VCaP (cell line): ENCODE measurements at regions not wholly inside any gene's neighbourhood (a gene's known extent, or its start where the extent isn't known, plus 50 kb on each side); places are given as distances from the start of the nearest gene placed in this dataset.

Experiments
- H3K27ac ChIP-seq: fragments of 450-650 bp; 2 replicates; pipeline ENCODE4 v1.5.1; 2017
- CTCF ChIP-seq: fragments of 450-650 bp; conservative IDR thresholded peaks from 2 replicates; pipeline ENCODE4 v1.5.1; 2017; ENCODE audit warnings: mild to moderate bottlenecking, moderate library complexity

- no peak overlapping the region for H3K27ac ChIP-seq
- TF ChIP-seq CTCF, result no peak
These were observed 127.2 kb downstream of the SHOX2 start for GRCh38 chr3:157979022-157979421.

- H3K27ac ChIP-seq, result no peak overlapping the region
- no peak for TF ChIP-seq CTCF
These were observed 144.6 kb downstream of the SHOX2 start for GRCh38 chr3:157961665-157962064.

- H3K27ac ChIP-seq, result no peak overlapping the region
These were observed 147.8 kb downstream of the SHOX2 start for GRCh38 chr3:157958457-157958856.

GRCh38 chr3:157956850-157957249 is 149.4 kb downstream of the SHOX2 start:
- TF ChIP-seq CTCF, result no peak
- H3K27ac ChIP-seq, result no peak overlapping the region

More at GRCh38 chr3:157958457-157958856, 147.8 kb downstream of the SHOX2 start:
- TF ChIP-seq CTCF, result no peak

GRCh38 chr3:157956176-157956575 is 150.0 kb downstream of the SHOX2 start:
- H3K27ac ChIP-seq, result no peak overlapping the region
- TF ChIP-seq CTCF, result no peak

GRCh38 chr3:157953565-157953964 is 152.7 kb downstream of the SHOX2 start:
- TF ChIP-seq CTCF, result no peak
- H3K27ac ChIP-seq, result no peak overlapping the region

GRCh38 chr3:157948605-157949383 is 157.4 kb downstream of the SHOX2 start:
- no peak overlapping the region for H3K27ac ChIP-seq
- TF ChIP-seq CTCF, result no peak
